HEK293 (cell line): ENCODE measurements at regions not wholly inside any gene's neighbourhood (a gene's known extent, or its start where the extent isn't known, plus 50 kb on each side); places are given as distances from the start of the nearest gene placed in this dataset.

Experiments used
- CTCF ChIA-PET: fragments of 350-600 bp; formaldehyde crosslinking; extraction: SDS; loops from one replicate; lab custom pipeline; 2021; ENCODE audit warnings: antibody characterized with exemption; lab: Yijun Ruan, JAX
- POLR2A ChIA-PET: fragments of 300-600 bp; formaldehyde crosslinking; extraction: SDS; loops from one replicate; lab custom pipeline; 2020; ENCODE audit warnings: antibody characterized with exemption, inconsistent platforms; lab: Yijun Ruan, JAX
- H3K27ac ChIP-seq: fragments of 200-500 bp; sonication (Bioruptor generic); 2 replicates; pipeline ENCODE4 v1.5.1; 2014; ENCODE audit warnings: low read depth, low read length, control low read depth, inconsistent platforms; ENCODE audit errors: extremely low read depth
- H3K36me3 ChIP-seq, 2 experiments: fragments of 200-500 bp in 1 of 2; sonication (Bioruptor generic) in 1 of 2; 1 replicate in 1 of 2; 2 replicates in 1 of 2; pipeline ENCODE4 v1.5.1; 2014 to 2017; ENCODE audit warnings: inconsistent platforms in 2 of 2, low read length in 2 of 2; ENCODE audit not compliant: control insufficient read depth in 2 of 2, insufficient read depth in 1 of 2
- H3K4me1 ChIP-seq: fragments of 200-500 bp; sonication (Bioruptor generic); 2 replicates; pipeline ENCODE4 v1.5.1; 2014; ENCODE audit warnings: mild to moderate bottlenecking, low read length, inconsistent platforms; ENCODE audit not compliant: control insufficient read depth, insufficient read depth
- H3K4me3 ChIP-seq: 2 replicates; pipeline ENCODE4 v1.5.1; 2011; ENCODE audit warnings: low read depth, mild to moderate bottlenecking, control low read depth, low read length, moderate library complexity
- H3K9me3 ChIP-seq: fragments of 200-500 bp; sonication (Bioruptor generic); 2 replicates; pipeline ENCODE4 v1.5.1; 2014; ENCODE audit warnings: low read depth, low read length, inconsistent platforms; ENCODE audit not compliant: control insufficient read depth, insufficient read depth
- GLI2 ChIP-seq: fragments of 450-650 bp; formaldehyde crosslinking; IDR thresholded peaks from 2 replicates; pipeline ENCODE4; 2017; ENCODE audit warnings: missing biosample characterization, missing genetic modification characterization, low read depth, borderline replicate concordance
- INSM2 ChIP-seq: fragments of 450-650 bp; formaldehyde crosslinking; IDR thresholded peaks from 2 replicates; pipeline ENCODE4 v1.5.1; 2016; ENCODE audit warnings: missing biosample characterization, missing genetic modification characterization
- KLF8 ChIP-seq: fragments of 450-650 bp; formaldehyde crosslinking; IDR thresholded peaks from 2 replicates; pipeline ENCODE4 v1.5.1; 2016; ENCODE audit warnings: missing biosample characterization, missing genetic modification characterization
- MZF1 ChIP-seq: fragments of 450-650 bp; formaldehyde crosslinking; IDR thresholded peaks from 2 replicates; pipeline ENCODE4 v1.5.1; 2017; ENCODE audit warnings: missing biosample characterization, missing genetic modification characterization, borderline replicate concordance
- PRDM2 ChIP-seq: fragments of 450-650 bp; formaldehyde crosslinking; IDR thresholded peaks from 2 replicates; pipeline ENCODE4 v1.5.1; 2016; ENCODE audit warnings: missing biosample characterization, missing genetic modification characterization, borderline replicate concordance
- REPIN1 ChIP-seq: fragments of 450-650 bp; formaldehyde crosslinking; IDR thresholded peaks from 2 replicates; pipeline ENCODE4 v1.5.1; 2017; ENCODE audit warnings: missing biosample characterization, missing genetic modification characterization, low read depth
- SP7 ChIP-seq: fragments of 450-650 bp; formaldehyde crosslinking; IDR thresholded peaks from 2 replicates; pipeline ENCODE4 v1.5.1; 2016; ENCODE audit warnings: missing biosample characterization, missing genetic modification characterization
- ZBTB44 ChIP-seq: fragments of 450-650 bp; IDR thresholded peaks from 2 replicates; pipeline ENCODE4 v1.5.1; 2018; ENCODE audit warnings: missing biosample characterization, mild to moderate bottlenecking, missing genetic modification characterization
- ZFHX2 ChIP-seq: fragments of 450-650 bp; formaldehyde crosslinking; conservative IDR thresholded peaks from 2 replicates; pipeline ENCODE4 v1.5.1; 2016; ENCODE audit warnings: missing biosample characterization, missing genetic modification characterization
- ZIC2 ChIP-seq: fragments of 450-650 bp; formaldehyde crosslinking; IDR thresholded peaks from 2 replicates; pipeline ENCODE4 v1.5.1; 2016; ENCODE audit warnings: missing biosample characterization, missing genetic modification characterization
- ZNF10 ChIP-seq: fragments of 450-650 bp; formaldehyde crosslinking; IDR thresholded peaks from 2 replicates; pipeline ENCODE4 v1.5.1; 2017; ENCODE audit warnings: missing biosample characterization, missing genetic modification characterization
- ZNF175 ChIP-seq: fragments of 450-650 bp; formaldehyde crosslinking; IDR thresholded peaks from 2 replicates; pipeline ENCODE4 v1.5.1; 2016; ENCODE audit warnings: missing biosample characterization, missing genetic modification characterization
- ZNF184 ChIP-seq: fragments of 450-650 bp; IDR thresholded peaks from 2 replicates; pipeline ENCODE4 v1.5.1; 2018; ENCODE audit warnings: missing biosample characterization, mild to moderate bottlenecking, missing genetic modification characterization
- ZNF311 ChIP-seq: fragments of 450-650 bp; formaldehyde crosslinking; IDR thresholded peaks from 2 replicates; pipeline ENCODE4 v1.5.1; 2017; ENCODE audit warnings: missing biosample characterization, missing genetic modification characterization, borderline replicate concordance
- ZNF335 ChIP-seq: fragments of 450-650 bp; formaldehyde crosslinking; conservative IDR thresholded peaks from 2 replicates; pipeline ENCODE4 v1.5.1; 2016; ENCODE audit warnings: missing biosample characterization, missing genetic modification characterization
- ZNF626 ChIP-seq: fragments of 450-650 bp; sonication (Bioruptor Pico); formaldehyde crosslinking; IDR thresholded peaks from 2 replicates; pipeline ENCODE4 v1.5.1; 2018; ENCODE audit warnings: missing biosample characterization, missing genetic modification characterization, inconsistent platforms
- ZNF664 ChIP-seq: fragments of 450-650 bp; formaldehyde crosslinking; IDR thresholded peaks from 2 replicates; pipeline ENCODE4 v1.5.1; 2016; ENCODE audit warnings: missing biosample characterization, missing genetic modification characterization
- ZSCAN16 ChIP-seq: fragments of 450-650 bp; formaldehyde crosslinking; IDR thresholded peaks from 2 replicates; pipeline ENCODE4 v1.5.1; 2016; ENCODE audit warnings: missing biosample characterization, missing genetic modification characterization
- ZSCAN23 ChIP-seq: fragments of 450-650 bp; formaldehyde crosslinking; IDR thresholded peaks from 2 replicates; pipeline ENCODE4 v1.5.1; 2016; ENCODE audit warnings: missing biosample characterization, missing genetic modification characterization

GRCh38 chr19:30676990-30677679 lies 305.0 kb downstream of the ZNF536 start:
- CTCF ChIA-PET = interaction anchor here (0.7 to 3.0 kb wide), 4 partner anchors 8 to 1921 kb away, joined by 3 to 24 read pairs (median 14); no protein-coding TSS in a partner anchor

More at GRCh38 chr19:30676990-30677679, 305.0 kb downstream of the ZNF536 start:
- POLR2A ChIA-PET = no interaction called here
- no peak for TF ChIP-seq ZIC2 (tag by site-specific recombination)
- TF ChIP-seq ZNF10 = no peak
- no peak for TF ChIP-seq ZNF335 (tag by site-specific recombination)
- TF ChIP-seq ZNF311 (tag by site-specific recombination) = no peak
- no peak for TF ChIP-seq GLI2 (tag by site-specific recombination)
- no peak for TF ChIP-seq MZF1 (tag by site-specific recombination)
- no peak for TF ChIP-seq REPIN1 (tag by site-specific recombination)
- TF ChIP-seq PRDM2 (tag by site-specific recombination) = no peak
- TF ChIP-seq SP7 (tag by site-specific recombination) = no peak
- TF ChIP-seq ZSCAN16 (tag by site-specific recombination) = no peak
- no peak for TF ChIP-seq ZBTB44 (tag by site-specific recombination)
- no peak for TF ChIP-seq ZNF175 (tag by site-specific recombination)
- no peak for TF ChIP-seq ZNF626
- no peak for TF ChIP-seq ZFHX2 (tag by site-specific recombination)
- no peak for TF ChIP-seq ZSCAN23
- no peak for TF ChIP-seq ZNF664 (tag by site-specific recombination)
- TF ChIP-seq KLF8 (tag by site-specific recombination) = no peak
- no peak for TF ChIP-seq INSM2 (tag by site-specific recombination)
- no peak for TF ChIP-seq ZNF184 (tag by site-specific recombination)
- Histone ChIP-seq H3K9me3 (no peaks in the 10 kb centered on the region), H3K36me3 (no peaks in the 10 kb centered on the region), H3K4me3 (no peak overlapping the region), H3K4me1 (no peaks in the 10 kb centered on the region), H3K27ac (no peak overlapping the region)
